GM12872 (cell line): ENCODE measurements at regions not wholly inside any gene's neighbourhood (a gene's known extent, or its start where the extent isn't known, plus 50 kb on each side); places are given as distances from the start of the nearest gene placed in this dataset.

Experiments used
- TF ChIP-seq, protein P1 (sequence below): IDR thresholded peaks from 3 replicates; pipeline ENCODE4 v1.5.1; 2011; ENCODE audit warnings: low read depth, mild to moderate bottlenecking, low read length, moderate library complexity; ENCODE audit not compliant: insufficient read depth

DNA sequence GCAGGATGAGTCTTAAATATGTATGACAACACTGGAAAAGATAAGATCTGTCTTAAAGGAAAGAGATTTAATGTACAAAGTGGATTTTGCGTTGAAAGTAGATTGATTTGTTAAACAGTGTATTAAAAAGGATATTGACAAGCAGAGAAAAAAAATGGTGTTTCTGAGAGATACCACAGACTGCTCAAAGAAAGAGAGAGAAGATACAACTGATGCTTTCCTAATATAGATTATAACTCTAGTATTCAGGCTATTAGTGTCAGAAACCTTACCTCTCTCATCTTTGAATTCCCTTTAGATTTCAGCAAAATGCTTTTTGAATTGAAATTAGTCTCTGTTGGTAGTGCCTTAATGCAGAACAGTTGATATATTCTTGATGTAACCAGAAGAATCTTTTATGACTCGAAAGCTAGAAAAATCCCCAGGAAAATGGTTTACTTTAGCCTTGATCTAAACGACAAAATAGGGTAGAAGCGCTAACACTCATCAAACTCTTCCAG, 550.7 kb downstream of the INHBA start:
- TF ChIP-seq, protein P1, sequence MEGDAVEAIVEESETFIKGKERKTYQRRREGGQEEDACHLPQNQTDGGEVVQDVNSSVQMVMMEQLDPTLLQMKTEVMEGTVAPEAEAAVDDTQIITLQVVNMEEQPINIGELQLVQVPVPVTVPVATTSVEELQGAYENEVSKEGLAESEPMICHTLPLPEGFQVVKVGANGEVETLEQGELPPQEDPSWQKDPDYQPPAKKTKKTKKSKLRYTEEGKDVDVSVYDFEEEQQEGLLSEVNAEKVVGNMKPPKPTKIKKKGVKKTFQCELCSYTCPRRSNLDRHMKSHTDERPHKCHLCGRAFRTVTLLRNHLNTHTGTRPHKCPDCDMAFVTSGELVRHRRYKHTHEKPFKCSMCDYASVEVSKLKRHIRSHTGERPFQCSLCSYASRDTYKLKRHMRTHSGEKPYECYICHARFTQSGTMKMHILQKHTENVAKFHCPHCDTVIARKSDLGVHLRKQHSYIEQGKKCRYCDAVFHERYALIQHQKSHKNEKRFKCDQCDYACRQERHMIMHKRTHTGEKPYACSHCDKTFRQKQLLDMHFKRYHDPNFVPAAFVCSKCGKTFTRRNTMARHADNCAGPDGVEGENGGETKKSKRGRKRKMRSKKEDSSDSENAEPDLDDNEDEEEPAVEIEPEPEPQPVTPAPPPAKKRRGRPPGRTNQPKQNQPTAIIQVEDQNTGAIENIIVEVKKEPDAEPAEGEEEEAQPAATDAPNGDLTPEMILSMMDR: no peak

DNA sequence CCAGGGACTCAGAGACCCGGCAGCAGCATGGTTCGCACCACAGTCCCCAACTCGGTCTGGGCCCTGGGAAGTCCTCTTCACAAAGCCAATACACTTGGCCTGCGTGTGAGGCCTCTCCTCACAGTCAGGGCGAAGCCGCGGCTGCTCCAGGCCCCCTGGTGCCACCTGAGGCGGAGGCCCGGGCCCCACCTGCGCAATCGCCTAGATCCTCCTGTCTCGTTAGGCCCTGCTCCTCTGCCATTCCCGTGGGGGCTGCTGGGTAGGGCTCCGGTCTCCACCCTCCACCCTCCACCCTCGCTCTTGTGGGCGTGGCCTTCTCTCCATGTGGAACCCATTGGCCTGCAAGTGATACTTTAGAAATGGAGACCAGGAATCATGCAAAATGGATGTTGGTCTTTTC, 553.3 kb downstream of the INHBA start:
- TF ChIP-seq, protein P1: no peak

DNA sequence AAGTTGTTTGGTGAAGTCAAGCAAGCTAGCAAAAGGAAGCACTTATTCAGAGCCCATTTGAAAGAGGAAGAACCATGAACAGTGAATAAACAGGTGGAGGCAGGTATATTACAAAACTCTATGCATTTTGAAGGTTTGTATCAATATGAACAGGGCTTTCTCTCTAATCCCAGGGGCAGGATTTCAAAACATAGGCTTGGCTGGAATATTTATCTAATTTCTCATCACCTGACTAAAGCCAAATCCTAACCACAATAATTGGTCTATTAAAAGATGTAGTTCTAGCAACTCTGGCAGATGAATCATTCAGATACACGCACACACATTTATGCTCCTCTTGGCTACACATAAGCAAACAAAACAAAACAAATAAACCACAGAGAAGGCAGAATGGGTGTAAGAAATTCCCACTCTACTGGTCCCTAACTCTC, 554.4 kb downstream of the INHBA start:
- TF ChIP-seq, protein P1: no peak

DNA sequence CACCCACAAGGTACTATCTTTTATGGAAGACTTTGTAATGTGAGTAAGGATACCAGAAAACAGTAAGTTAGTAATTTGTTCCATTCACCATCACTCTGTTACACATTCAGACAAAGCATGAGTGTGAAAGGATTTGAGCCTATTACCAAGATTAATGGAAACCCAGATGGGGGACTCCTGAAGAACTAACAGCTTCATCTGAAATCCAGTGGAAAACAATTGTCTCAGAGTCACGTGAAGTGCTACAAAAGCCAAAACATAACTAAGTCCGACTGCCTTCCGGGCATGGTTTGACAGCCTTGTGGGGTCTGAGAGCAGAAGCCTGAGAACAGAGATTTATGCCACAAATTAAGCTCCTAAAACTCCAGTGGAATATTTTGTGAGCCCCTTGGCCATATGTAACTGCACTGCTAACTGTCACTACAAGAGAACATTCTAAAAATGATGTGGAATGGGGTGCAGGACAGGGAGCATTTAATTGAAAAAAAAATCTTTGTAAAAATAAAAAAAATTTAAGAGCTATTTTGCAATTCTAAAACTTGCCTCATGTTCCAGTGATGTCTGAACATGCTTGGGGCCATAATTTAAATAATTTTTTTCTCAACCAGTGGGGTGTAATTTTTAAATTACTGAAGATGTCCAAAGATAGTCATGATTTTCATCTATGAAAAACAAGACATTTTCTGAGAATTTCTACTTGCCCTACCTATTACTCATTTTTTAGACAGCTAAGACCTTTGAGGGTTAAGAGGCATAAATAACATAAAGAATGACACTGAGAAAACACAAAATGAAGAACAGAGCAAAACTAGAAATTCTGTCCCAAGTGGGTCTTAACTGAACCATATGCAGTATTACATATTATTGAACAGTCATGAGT, 555.0 kb downstream of the INHBA start:
- TF ChIP-seq, protein P1: no peak

DNA sequence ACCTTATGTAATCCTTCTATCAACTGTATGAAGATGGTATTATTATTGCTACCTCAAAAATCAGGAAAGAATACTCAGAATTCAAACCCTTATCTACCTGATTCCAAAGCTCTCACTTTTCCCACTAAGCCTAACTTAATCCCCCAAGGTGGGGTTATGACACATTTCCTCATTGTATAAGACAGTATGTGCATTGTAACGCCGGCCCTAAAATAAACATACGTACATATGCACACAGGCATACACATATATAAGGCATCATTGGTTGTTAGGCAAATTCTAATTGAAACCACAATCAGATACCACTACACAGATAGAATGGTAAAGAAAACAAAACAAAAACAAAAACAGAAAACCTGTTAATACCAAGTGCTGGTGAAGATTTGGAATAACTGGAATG, 556.5 kb downstream of the INHBA start:
- TF ChIP-seq, protein P1: no peak

DNA sequence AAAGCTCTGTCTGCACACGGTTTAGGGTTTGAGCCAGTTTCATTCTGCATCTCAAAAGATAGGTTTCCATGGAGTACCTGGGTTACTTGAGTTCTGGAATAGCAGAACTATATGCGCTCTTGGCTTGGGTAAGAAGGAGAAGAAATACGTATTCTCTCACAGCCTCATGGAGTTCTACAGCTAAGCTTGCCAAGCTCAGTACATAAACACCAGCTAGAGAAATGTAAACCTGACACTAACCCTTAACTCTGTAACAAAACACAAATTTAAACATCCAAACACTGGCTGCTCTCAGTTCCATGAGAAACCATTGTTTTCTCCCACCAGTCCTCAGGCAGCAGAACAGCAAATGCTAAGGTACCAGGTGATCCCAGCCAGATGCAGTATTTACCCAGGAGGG, 557.2 kb downstream of the INHBA start:
- TF ChIP-seq, protein P1: no peak

DNA sequence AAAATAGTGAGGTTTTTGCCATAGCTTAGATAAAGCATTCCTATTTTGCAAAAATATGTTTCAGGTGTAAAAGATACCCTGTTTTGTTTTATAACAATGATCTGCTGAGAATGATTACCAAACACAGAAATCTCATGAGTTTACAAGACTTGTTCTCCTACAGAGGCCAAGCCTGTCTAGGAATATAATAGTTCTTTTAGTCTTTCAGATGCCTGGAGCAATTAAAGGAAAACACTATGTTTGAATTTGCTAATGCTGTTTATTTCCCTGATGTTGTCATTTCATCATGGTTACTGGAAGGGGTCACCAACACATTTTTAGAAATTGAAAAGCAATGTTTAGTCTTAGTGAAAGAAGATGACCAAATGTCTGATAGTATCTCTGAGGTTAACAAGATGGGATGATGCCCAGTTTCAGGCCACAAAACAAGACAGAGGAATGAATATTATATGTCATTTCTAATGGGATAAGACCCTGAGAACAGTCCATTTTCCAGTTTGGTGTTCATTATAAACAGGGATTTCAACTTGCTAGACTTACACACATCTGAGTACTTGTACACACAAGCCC, 559.9 kb downstream of the INHBA start:
- TF ChIP-seq, protein P1: no peak
